ENCODE measurements at regions not wholly inside any gene's neighbourhood (a gene's known extent, or its start where the extent isn't known, plus 50 kb on each side); places are given as distances from the start of the nearest gene placed in this dataset.

- no peak overlapping the region for H3K27ac ChIP-seq (ENCODE audit: low read depth, low read length)
- no CpG with 5 or more reads among the region's 2 CpGs for WGBS (ENCODE audit: extremely low coverage, insufficient coverage, low lambda C conversion rate)
- no peak overlapping the region for H3K23ac ChIP-seq (ENCODE audit: low read length)
- no peaks in the 10 kb centered on the region for H3K4me1 ChIP-seq (ENCODE audit: control insufficient read depth, low read depth, low read length)
- no peak overlapping the region for H3K56ac ChIP-seq (ENCODE audit: low read length)
- no peak overlapping the region for H4K8ac ChIP-seq (ENCODE audit: low read depth, low read length)
- no peak overlapping the region for H3K9ac ChIP-seq (ENCODE audit: low read length)
- no peak overlapping the region for H2BK120ac ChIP-seq (ENCODE audit: low read depth, low read length)
- H3K27me3 ChIP-seq (ENCODE audit: insufficient read depth, low read length, poor library complexity) = no peaks in the 10 kb centered on the region
- no peak overlapping the region for H3K4me3 ChIP-seq (ENCODE audit: low read length)
- H4K5ac ChIP-seq (ENCODE audit: low read length) = no peak overlapping the region
- no peak overlapping the region for H2BK15ac ChIP-seq (replicated peaks; ENCODE audit: low read depth)
- no peaks in the 10 kb centered on the region for H3K79me1 ChIP-seq (ENCODE audit: low read length)
- no peaks in the 10 kb centered on the region for H3K79me2 ChIP-seq (ENCODE audit: control insufficient read depth, insufficient read depth, low read length)
- no peak overlapping the region for H3K4ac ChIP-seq (ENCODE audit: low read depth, low read length)
- H2AK5ac ChIP-seq (ENCODE audit: low read length) = no peak overlapping the region
- no peak overlapping the region for H2BK5ac ChIP-seq (ENCODE audit: low read length)
- no peaks in the 10 kb centered on the region for H3K36me3 ChIP-seq (ENCODE audit: control insufficient read depth, insufficient read depth, low read length)
- no peak overlapping the region for H3K18ac ChIP-seq (ENCODE audit: low read length)
- H3K4me2 ChIP-seq (ENCODE audit: low read length) = no peak overlapping the region
- DNase-seq = no peak
Observed at GRCh38 chr6:119454714-119455113, 105.2 kb upstream of the MAN1A1 start.

GRCh38 chr6:119453242-119454200 lies 104.0 kb upstream of the MAN1A1 start:
- H2BK120ac ChIP-seq (ENCODE audit: low read depth, low read length) = no peak overlapping the region
- H3K9ac ChIP-seq (ENCODE audit: low read length) = no peak overlapping the region
- no peak overlapping the region for H3K18ac ChIP-seq (ENCODE audit: low read length)
- H2BK15ac ChIP-seq (replicated peaks; ENCODE audit: low read depth) = no peak overlapping the region
- H3K4me2 ChIP-seq (ENCODE audit: low read length) = no peak overlapping the region
- H2AK5ac ChIP-seq (ENCODE audit: low read length) = no peak overlapping the region
- H4K5ac ChIP-seq (ENCODE audit: low read length) = no peak overlapping the region
- H3K4me1 ChIP-seq (ENCODE audit: control insufficient read depth, low read depth, low read length) = no peaks in the 10 kb centered on the region
- WGBS (ENCODE audit: extremely low coverage, insufficient coverage, low lambda C conversion rate) = no CpG with 5 or more reads among the region's 6 CpGs
- no peak overlapping the region for H3K4ac ChIP-seq (ENCODE audit: low read depth, low read length)
- H3K23ac ChIP-seq (ENCODE audit: low read length) = no peak overlapping the region
- no peaks in the 10 kb centered on the region for H3K36me3 ChIP-seq (ENCODE audit: control insufficient read depth, insufficient read depth, low read length)
- H3K4me3 ChIP-seq (ENCODE audit: low read length) = no peak overlapping the region
- H3K27me3 ChIP-seq (ENCODE audit: insufficient read depth, low read length, poor library complexity) = no peaks in the 10 kb centered on the region
- H3K79me1 ChIP-seq (ENCODE audit: low read length) = no peaks in the 10 kb centered on the region
- H3K27ac ChIP-seq (ENCODE audit: low read depth, low read length) = no peak overlapping the region
- H4K8ac ChIP-seq (ENCODE audit: low read depth, low read length) = no peak overlapping the region
- no peak for DNase-seq
- no peaks in the 10 kb centered on the region for H3K79me2 ChIP-seq (ENCODE audit: control insufficient read depth, insufficient read depth, low read length)
- no peak overlapping the region for H2BK5ac ChIP-seq (ENCODE audit: low read length)
- no peak overlapping the region for H3K56ac ChIP-seq (ENCODE audit: low read length)

GRCh38 chr6:119449331-119450156 lies 100.0 kb upstream of the MAN1A1 start:
- no peak for DNase-seq
- H4K5ac ChIP-seq (ENCODE audit: low read length) = no peak overlapping the region

GRCh38 chr6:119447921-119448320 lies 98.4 kb upstream of the MAN1A1 start:
- DNase-seq = no peak
- Histone ChIP-seq H3K56ac (ENCODE audit: low read length) (no peak overlapping the region), H3K27me3 (ENCODE audit: insufficient read depth, low read length, poor library complexity) (no peaks in the 10 kb centered on the region), H4K5ac (ENCODE audit: low read length) (no peak overlapping the region), H3K23ac (ENCODE audit: low read length) (no peak overlapping the region), H3K4ac (ENCODE audit: low read depth, low read length) (no peak overlapping the region), H3K27ac (ENCODE audit: low read depth, low read length) (no peak overlapping the region), H3K4me3 (ENCODE audit: low read length) (no peak overlapping the region), H3K9ac (ENCODE audit: low read length) (no peak overlapping the region), H3K36me3 (ENCODE audit: control insufficient read depth, insufficient read depth, low read length) (no peaks in the 10 kb centered on the region), H3K79me2 (ENCODE audit: control insufficient read depth, insufficient read depth, low read length) (no peaks in the 10 kb centered on the region), H2BK5ac (ENCODE audit: low read length) (no peak overlapping the region), H2BK120ac (ENCODE audit: low read depth, low read length) (no peak overlapping the region), H3K18ac (ENCODE audit: low read length) (no peak overlapping the region), H3K4me1 (ENCODE audit: control insufficient read depth, low read depth, low read length) (no peaks in the 10 kb centered on the region), H3K79me1 (ENCODE audit: low read length) (no peaks in the 10 kb centered on the region), H4K8ac (ENCODE audit: low read depth, low read length) (no peak overlapping the region), H3K4me2 (ENCODE audit: low read length) (no peak overlapping the region), H2BK15ac (replicated peaks; ENCODE audit: low read depth) (no peak overlapping the region), H2AK5ac (ENCODE audit: low read length) (no peak overlapping the region)
- WGBS (ENCODE audit: extremely low coverage, insufficient coverage, low lambda C conversion rate) = no CpG with 5 or more reads among the region's 3 CpGs

More at GRCh38 chr6:119449331-119450156, 100.0 kb upstream of the MAN1A1 start:
- Histone ChIP-seq H3K27me3 (ENCODE audit: insufficient read depth, low read length, poor library complexity) (no peaks in the 10 kb centered on the region), H3K4ac (ENCODE audit: low read depth, low read length) (no peak overlapping the region), H3K79me2 (ENCODE audit: control insufficient read depth, insufficient read depth, low read length) (no peaks in the 10 kb centered on the region), H2BK5ac (ENCODE audit: low read length) (no peak overlapping the region), H3K4me3 (ENCODE audit: low read length) (no peak overlapping the region), H3K36me3 (ENCODE audit: control insufficient read depth, insufficient read depth, low read length) (no peaks in the 10 kb centered on the region), H2AK5ac (ENCODE audit: low read length) (no peak overlapping the region), H3K4me1 (ENCODE audit: control insufficient read depth, low read depth, low read length) (no peaks in the 10 kb centered on the region), H3K23ac (ENCODE audit: low read length) (no peak overlapping the region), H2BK15ac (replicated peaks; ENCODE audit: low read depth) (no peak overlapping the region), H4K8ac (ENCODE audit: low read depth, low read length) (no peak overlapping the region), H3K18ac (ENCODE audit: low read length) (no peak overlapping the region), H3K56ac (ENCODE audit: low read length) (no peak overlapping the region), H3K9ac (ENCODE audit: low read length) (no peak overlapping the region), H2BK120ac (ENCODE audit: low read depth, low read length) (no peak overlapping the region), H3K4me2 (ENCODE audit: low read length) (no peak overlapping the region), H3K79me1 (ENCODE audit: low read length) (no peaks in the 10 kb centered on the region), H3K27ac (ENCODE audit: low read depth, low read length) (no peak overlapping the region)
- no CpG with 5 or more reads among the region's 6 CpGs for WGBS (ENCODE audit: extremely low coverage, insufficient coverage, low lambda C conversion rate)

GRCh38 chr6:119446609-119447008 lies 97.0 kb upstream of the MAN1A1 start:
- Histone ChIP-seq H3K18ac (ENCODE audit: low read length) (no peak overlapping the region), H3K79me2 (ENCODE audit: control insufficient read depth, insufficient read depth, low read length) (no peaks in the 10 kb centered on the region), H3K79me1 (ENCODE audit: low read length) (no peaks in the 10 kb centered on the region), H2BK5ac (ENCODE audit: low read length) (no peak overlapping the region), H4K8ac (ENCODE audit: low read depth, low read length) (no peak overlapping the region), H2BK15ac (replicated peaks; ENCODE audit: low read depth) (no peak overlapping the region), H3K4me2 (ENCODE audit: low read length) (no peak overlapping the region), H3K9ac (ENCODE audit: low read length) (no peak overlapping the region), H3K36me3 (ENCODE audit: control insufficient read depth, insufficient read depth, low read length) (no peaks in the 10 kb centered on the region), H3K56ac (ENCODE audit: low read length) (no peak overlapping the region), H3K27ac (ENCODE audit: low read depth, low read length) (no peak overlapping the region), H2BK120ac (ENCODE audit: low read depth, low read length) (no peak overlapping the region), H2AK5ac (ENCODE audit: low read length) (no peak overlapping the region), H3K4me3 (ENCODE audit: low read length) (no peak overlapping the region), H4K5ac (ENCODE audit: low read length) (no peak overlapping the region), H3K4me1 (ENCODE audit: control insufficient read depth, low read depth, low read length) (no peaks in the 10 kb centered on the region), H3K23ac (ENCODE audit: low read length) (no peak overlapping the region), H3K27me3 (ENCODE audit: insufficient read depth, low read length, poor library complexity) (no peaks in the 10 kb centered on the region), H3K4ac (ENCODE audit: low read depth, low read length) (no peak overlapping the region)
- no peak for DNase-seq
- WGBS (ENCODE audit: extremely low coverage, insufficient coverage, low lambda C conversion rate) = no CpG with 5 or more reads among the region's 2 CpGs

All from mesendoderm (in vitro differentiated cells).